ENCODE measurements at regions not wholly inside any gene's neighbourhood (a gene's known extent, or its start where the extent isn't known, plus 50 kb on each side); places are given as distances from the start of the nearest gene placed in this dataset.

GRCh38 chr9:80787636-80788035 lies 901.7 kb downstream of the TLE1 start:
- TF ChIP-seq CTCF (conservative IDR thresholded peaks at IDR 0.05 in 1 of 2, IDR thresholded peaks at IDR 0.05 in 1 of 2; ENCODE audit: extremely low read depth in 1 of 2, insufficient read depth in 1 of 2, low read depth in 1 of 2, low read length in 2 of 2): no peak
- no peak for TF ChIP-seq EZH2 (IDR thresholded peaks at IDR 0.05; ENCODE audit: borderline replicate concordance, low read length)

Data from mammary epithelial cell (primary cell).